PFSK-1 (cell line): ENCODE measurements at regions not wholly inside any gene's neighbourhood (a gene's known extent, or its start where the extent isn't known, plus 50 kb on each side); places are given as distances from the start of the nearest gene placed in this dataset.

ENCODE experiments used
- POLR2AphosphoS5 ChIP-seq: IDR thresholded peaks from 2 replicates; pipeline ENCODE4 v1.6.1; 2012; ENCODE audit warnings: low read depth, mild to moderate bottlenecking, control low read depth, low read length, moderate library complexity
- REST ChIP-seq, 2 experiments: IDR thresholded peaks; 2 replicates each; pipeline versions ENCODE4 v1.6.1 to v1.8.0; 2011 to 2012; ENCODE audit warnings: low read depth in 2 of 2, low read length in 2 of 2, control low read depth in 1 of 2, inconsistent platforms in 1 of 2, mild to moderate bottlenecking in 1 of 2, moderate library complexity in 1 of 2; ENCODE audit not compliant: insufficient read depth in 1 of 2
- SIN3A ChIP-seq: IDR thresholded peaks from 2 replicates; pipeline ENCODE4 v1.6.1; 2012; ENCODE audit warnings: mild to moderate bottlenecking, low read length, moderate library complexity, borderline replicate concordance; ENCODE audit not compliant: insufficient read depth
- TAF1 ChIP-seq: IDR thresholded peaks from 2 replicates; pipeline ENCODE4 v1.6.1; 2012; ENCODE audit warnings: low read length, control low read depth, borderline replicate concordance; ENCODE audit not compliant: insufficient read depth

DNA sequence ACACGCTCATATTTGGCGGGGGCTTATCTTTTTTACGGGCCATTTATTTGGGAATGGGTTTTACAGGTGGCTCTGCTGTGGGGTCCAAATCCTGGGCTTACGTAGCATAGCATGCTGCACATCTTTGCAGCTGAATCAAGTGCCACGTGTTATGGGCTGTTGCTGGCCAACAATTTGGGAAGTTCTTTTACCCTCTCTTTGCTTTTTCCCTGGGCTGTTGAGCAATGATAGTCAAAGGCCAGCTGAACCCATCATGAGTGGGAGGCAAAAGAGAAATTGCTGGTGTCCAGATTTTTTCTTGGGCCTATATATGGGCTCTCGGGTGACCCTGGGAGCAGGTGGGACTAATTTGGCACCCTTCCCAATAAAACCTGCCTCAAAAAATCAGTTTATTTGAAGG lies 209.3 kb upstream of the SATB1 start:
- TF ChIP-seq REST (IDR thresholded peaks at IDR 0.05; ENCODE audit: insufficient read depth in 1 of 2, low read depth in 2 of 2, low read length in 2 of 2) (no peak), POLR2AphosphoS5 (no peak), TAF1 (no peak), SIN3A (no peak)
